Loucy (cell line): ENCODE measurements at regions not wholly inside any gene's neighbourhood (a gene's known extent, or its start where the extent isn't known, plus 50 kb on each side); places are given as distances from the start of the nearest gene placed in this dataset.

ENCODE experiments used
- H2AFZ ChIP-seq: fragments of 200-600 bp; sonication (generic); 2 replicates; pipeline ENCODE4 v1.6.0; 2016; ENCODE audit warnings: antibody characterized with exemption, mild to moderate bottlenecking, low read length, moderate library complexity
- H3F3A ChIP-seq: fragments of 200-600 bp; 2 replicates; pipeline ENCODE4 v1.6.0; 2016; ENCODE audit warnings: antibody characterized with exemption, low read depth, mild to moderate bottlenecking
- H3K27me3 ChIP-seq: fragments of 200-600 bp; sonication (generic); 2 replicates; pipeline ENCODE4 v1.6.1; 2014; ENCODE audit warnings: low read length, mild to moderate bottlenecking; ENCODE audit not compliant: insufficient read depth, poor library complexity, severe bottlenecking
- H3K36me3 ChIP-seq: fragments of 200-600 bp; sonication (generic); 2 replicates; pipeline ENCODE4 v1.6.1; 2016; ENCODE audit warnings: low read length; ENCODE audit not compliant: insufficient read depth
- H3K4me1 ChIP-seq: fragments of 200-600 bp; sonication (generic); 2 replicates; pipeline ENCODE4 v1.5.1; 2014; ENCODE audit warnings: low read length, mild to moderate bottlenecking; ENCODE audit not compliant: insufficient read depth, poor library complexity, severe bottlenecking
- H3K4me2 ChIP-seq: fragments of 200-600 bp; sonication (generic); 2 replicates; pipeline ENCODE4 v1.6.0; 2014; ENCODE audit warnings: antibody characterized with exemption, low read length, low read depth, mild to moderate bottlenecking; ENCODE audit not compliant: poor library complexity, severe bottlenecking
- H3K4me3 ChIP-seq: fragments of 200-600 bp; sonication (generic); 2 replicates; pipeline ENCODE4 v1.5.1; 2014; ENCODE audit warnings: low read length, mild to moderate bottlenecking, mixed read lengths; ENCODE audit not compliant: poor library complexity, severe bottlenecking
- H3K79me2 ChIP-seq: fragments of 200-600 bp; sonication (generic); 2 replicates; pipeline ENCODE4 v1.6.1; 2014; ENCODE audit warnings: low read length; ENCODE audit not compliant: insufficient read depth
- H3K9ac ChIP-seq: fragments of 200-600 bp; sonication (generic); 2 replicates; pipeline ENCODE4 v1.6.0; 2014; ENCODE audit warnings: mild to moderate bottlenecking, low read depth, low read length, moderate library complexity; ENCODE audit not compliant: poor library complexity, severe bottlenecking
- H3K9me2 ChIP-seq: fragments of 200-600 bp; sonication (generic); replicated peaks from 2 replicates; pipeline ENCODE4 v1.6.1; 2016; ENCODE audit warnings: low read depth, low read length, mixed read lengths
- H3K9me3 ChIP-seq: fragments of 200-600 bp; sonication (generic); 2 replicates; pipeline ENCODE4 v1.6.1; 2014; ENCODE audit warnings: mild to moderate bottlenecking, antibody characterized with exemption, low read length, low read depth; ENCODE audit not compliant: insufficient read depth
- H4K20me1 ChIP-seq: fragments of 200-600 bp; sonication (generic); 2 replicates; pipeline ENCODE4 v1.6.0; 2014; ENCODE audit warnings: antibody characterized with exemption, low read length, mild to moderate bottlenecking; ENCODE audit not compliant: insufficient read depth, poor library complexity, severe bottlenecking
- EZH2phosphoT487 ChIP-seq: fragments of 200-600 bp; IDR thresholded peaks from 2 replicates; pipeline ENCODE4 v1.6.1; 2018; ENCODE audit warnings: antibody characterized with exemption, mild to moderate bottlenecking, moderate library complexity, borderline replicate concordance
- TF ChIP-seq, protein P1 (sequence below): fragments of 200-600 bp; sonication (generic); conservative IDR thresholded peaks from 2 replicates; pipeline ENCODE4 v1.5.1; 2014; ENCODE audit warnings: mild to moderate bottlenecking, antibody characterized with exemption, low read length

DNA sequence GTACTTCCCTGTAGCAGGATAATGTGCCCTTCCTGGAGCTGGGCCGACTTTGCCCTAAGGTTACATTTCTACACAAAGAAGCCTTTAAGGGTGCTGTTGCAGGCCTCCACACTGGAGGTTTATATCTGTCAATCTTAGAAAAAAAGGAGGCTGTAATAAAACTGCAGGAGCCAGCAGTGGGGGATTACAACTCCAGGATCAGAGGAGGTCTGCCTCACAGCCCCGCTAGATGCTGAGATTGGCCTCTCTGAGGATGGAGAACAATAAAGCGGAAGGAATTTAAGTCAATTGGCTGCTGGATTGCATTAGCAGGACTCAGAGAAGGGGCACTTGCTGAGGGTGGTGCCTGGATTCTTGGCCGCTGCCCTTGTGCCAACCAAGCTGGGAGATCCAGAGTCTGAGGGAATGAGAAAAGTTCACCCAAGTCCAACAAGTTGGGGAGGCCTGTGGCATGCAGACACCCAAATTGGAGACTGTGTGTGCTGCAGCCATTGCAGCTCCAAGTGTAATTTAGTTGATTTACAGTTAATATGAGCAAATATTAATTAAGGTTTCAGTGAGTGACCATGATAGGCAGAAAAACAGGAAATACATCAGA, 99.0 kb upstream of the SSBP2 start:
- no peaks in the 10 kb centered on the region for H3F3A ChIP-seq
- H3K79me2 ChIP-seq: peaks cover 27% of the 10 kb centered on the region
- H3K4me1 ChIP-seq: peaks cover 58% of the 10 kb centered on the region
- H4K20me1 ChIP-seq: no peaks in the 10 kb centered on the region
- H3K4me2 ChIP-seq: peak overlapping the region; percentile 69
- TF ChIP-seq, protein P1, sequence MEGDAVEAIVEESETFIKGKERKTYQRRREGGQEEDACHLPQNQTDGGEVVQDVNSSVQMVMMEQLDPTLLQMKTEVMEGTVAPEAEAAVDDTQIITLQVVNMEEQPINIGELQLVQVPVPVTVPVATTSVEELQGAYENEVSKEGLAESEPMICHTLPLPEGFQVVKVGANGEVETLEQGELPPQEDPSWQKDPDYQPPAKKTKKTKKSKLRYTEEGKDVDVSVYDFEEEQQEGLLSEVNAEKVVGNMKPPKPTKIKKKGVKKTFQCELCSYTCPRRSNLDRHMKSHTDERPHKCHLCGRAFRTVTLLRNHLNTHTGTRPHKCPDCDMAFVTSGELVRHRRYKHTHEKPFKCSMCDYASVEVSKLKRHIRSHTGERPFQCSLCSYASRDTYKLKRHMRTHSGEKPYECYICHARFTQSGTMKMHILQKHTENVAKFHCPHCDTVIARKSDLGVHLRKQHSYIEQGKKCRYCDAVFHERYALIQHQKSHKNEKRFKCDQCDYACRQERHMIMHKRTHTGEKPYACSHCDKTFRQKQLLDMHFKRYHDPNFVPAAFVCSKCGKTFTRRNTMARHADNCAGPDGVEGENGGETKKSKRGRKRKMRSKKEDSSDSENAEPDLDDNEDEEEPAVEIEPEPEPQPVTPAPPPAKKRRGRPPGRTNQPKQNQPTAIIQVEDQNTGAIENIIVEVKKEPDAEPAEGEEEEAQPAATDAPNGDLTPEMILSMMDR: no peak
- no peak for TF ChIP-seq EZH2phosphoT487
- no peaks in the 10 kb centered on the region for H3K36me3 ChIP-seq
- no peaks in the 10 kb centered on the region for H3K9me3 ChIP-seq
- H3K9ac ChIP-seq: peak overlapping the region; percentile 92
- no peaks in the 10 kb centered on the region for H3K9me2 ChIP-seq
- no peak overlapping the region for H3K4me3 ChIP-seq
- no peaks in the 10 kb centered on the region for H3K27me3 ChIP-seq
- H2AFZ ChIP-seq: no peak overlapping the region

DNA sequence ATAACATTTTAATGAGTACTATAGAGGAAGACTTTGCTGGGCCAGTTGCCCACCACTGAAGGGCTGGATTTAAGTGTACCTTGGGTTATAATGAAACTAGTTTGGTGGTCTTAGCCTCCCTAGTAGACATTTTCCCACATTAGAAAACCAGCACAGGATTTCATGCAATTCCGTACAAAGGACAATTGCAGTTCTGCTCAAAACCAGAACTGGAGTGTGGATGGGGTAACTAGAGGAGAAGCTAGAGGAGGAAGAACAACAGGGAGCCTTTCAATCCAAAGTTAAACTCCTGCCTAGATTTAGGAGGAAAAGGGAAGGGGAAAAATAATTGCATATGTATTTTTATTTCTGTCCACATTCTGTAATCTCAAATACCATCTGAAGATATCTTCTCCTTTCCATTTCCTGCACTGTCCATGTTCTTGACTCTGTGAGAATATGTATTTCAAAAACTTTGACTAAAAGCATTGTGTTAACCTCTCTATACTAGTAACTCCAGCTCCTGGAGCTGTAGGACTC, 97.5 kb upstream of the SSBP2 start:
- Histone ChIP-seq H2AFZ (no peak overlapping the region), H3F3A (no peaks in the 10 kb centered on the region), H3K79me2 (peaks cover 19% of the 10 kb centered on the region), H3K36me3 (no peaks in the 10 kb centered on the region), H3K9ac (no peak overlapping the region), H3K9me3 (no peaks in the 10 kb centered on the region), H3K4me3 (no peak overlapping the region), H3K4me2 (no peak overlapping the region), H3K4me1 (peaks cover 44% of the 10 kb centered on the region), H3K9me2 (no peaks in the 10 kb centered on the region), H4K20me1 (no peaks in the 10 kb centered on the region), H3K27me3 (no peaks in the 10 kb centered on the region)
- TF ChIP-seq EZH2phosphoT487: no peak
- TF ChIP-seq, protein P1: no peak

DNA sequence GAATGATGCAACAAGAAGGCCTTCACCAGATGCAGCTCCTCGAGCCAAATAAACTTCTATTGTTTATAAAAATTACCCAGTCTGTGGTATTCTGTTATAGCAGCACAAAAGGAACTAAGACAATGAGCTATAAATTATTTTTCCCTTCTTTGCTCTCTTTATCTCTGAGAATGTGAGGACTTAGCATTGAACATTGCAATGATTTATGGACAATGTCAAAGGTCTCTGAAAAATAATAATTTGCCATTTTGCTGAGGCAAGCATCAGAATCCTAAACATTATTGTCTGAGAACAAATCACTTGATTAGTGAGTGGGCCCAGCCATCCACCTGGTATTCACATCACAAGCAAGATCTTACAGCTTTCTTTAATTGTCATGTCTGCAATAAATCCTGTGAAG, 95.4 kb upstream of the SSBP2 start:
- H3K9me3 ChIP-seq: no peaks in the 10 kb centered on the region

More for the DNA sequence above, 95.4 kb upstream of the SSBP2 start:
- H3K9me2 ChIP-seq: no peaks in the 10 kb centered on the region
- H3K27me3 ChIP-seq: no peaks in the 10 kb centered on the region
- no peaks in the 10 kb centered on the region for H3F3A ChIP-seq
- no peak overlapping the region for H3K9ac ChIP-seq
- H3K4me3 ChIP-seq: no peak overlapping the region
- no peak overlapping the region for H2AFZ ChIP-seq
- H3K79me2 ChIP-seq: peaks cover 8% of the 10 kb centered on the region
- peaks cover 33% of the 10 kb centered on the region for H3K4me1 ChIP-seq
- H4K20me1 ChIP-seq: no peaks in the 10 kb centered on the region
- H3K36me3 ChIP-seq: no peaks in the 10 kb centered on the region
- H3K4me2 ChIP-seq: no peak overlapping the region
- no peak for TF ChIP-seq EZH2phosphoT487
- TF ChIP-seq, protein P1: no peak
